ENCODE measurements at regions not wholly inside any gene's neighbourhood (a gene's known extent, or its start where the extent isn't known, plus 50 kb on each side); places are given as distances from the start of the nearest gene placed in this dataset.

GRCh38 chr5:167871091-167871490, 420.4 kb upstream of the WWC1 start:
- DNase-seq, result no peak
- Mint-ChIP-seq H3K27ac (no peak overlapping the region), H3K4me1 (no peaks in the 10 kb centered on the region), H3K9me3 (ENCODE audit: insufficient read depth) (peaks cover 9% of the 10 kb centered on the region), H3K4me3 (no peak overlapping the region), H3K27me3 (no peaks in the 10 kb centered on the region)
- ATAC-seq (ENCODE audit: low read depth), result no peak
- H3K4me2 ChIP-seq (replicated peaks; ENCODE audit: low read depth, low read length, poor library complexity, severe bottlenecking), result no peak overlapping the region
- no peaks in the 10 kb centered on the region for H3K79me2 ChIP-seq (ENCODE audit: control insufficient read depth, insufficient read depth, low read length)
- CTCF ChIA-PET, result no interaction called here
- no peaks in the 10 kb centered on the region for H3K4me1 ChIP-seq (ENCODE audit: control insufficient read depth in 2 of 2, insufficient read depth in 2 of 2, low read length in 2 of 2)
- peaks cover 0 to 5% (median 0%) of the 10 kb centered on the region in 3 donors for H3K9me3 ChIP-seq (ENCODE audit: control extremely low read depth in 1 of 3, control insufficient read depth in 2 of 3, insufficient read depth in 1 of 3, low read length in 2 of 3)
- WGBS (ENCODE audit: insufficient coverage), result no CpG with 5 or more reads among the region's 2 CpGs
- no peaks in the 10 kb centered on the region for H3K36me3 ChIP-seq (replicated peaks in 1 of 2; ENCODE audit: control extremely low read depth in 1 of 2, control insufficient read depth in 1 of 2, extremely low read depth in 1 of 2, insufficient read depth in 2 of 2, low read length in 1 of 2)
- no peak overlapping the region for H3K27ac ChIP-seq (ENCODE audit: low read length in 2 of 2)
- POLR2A ChIA-PET, result no interaction called here
- H3K27me3 ChIP-seq (replicated peaks in 1 of 4; ENCODE audit: control extremely low read depth in 1 of 4, control insufficient read depth in 3 of 4, insufficient read depth in 4 of 4, low read length in 3 of 4), result no peaks in the 10 kb centered on the region
- no peak overlapping the region for H3K9ac ChIP-seq (ENCODE audit: low read length)
- intact Hi-C loops (cut with micrococcal nuclease), result no loop called here
- no peaks in the 10 kb centered on the region for H4K20me1 ChIP-seq (ENCODE audit: control insufficient read depth, insufficient read depth, low read length, poor library complexity, severe bottlenecking)
- TF ChIP-seq, protein P1, sequence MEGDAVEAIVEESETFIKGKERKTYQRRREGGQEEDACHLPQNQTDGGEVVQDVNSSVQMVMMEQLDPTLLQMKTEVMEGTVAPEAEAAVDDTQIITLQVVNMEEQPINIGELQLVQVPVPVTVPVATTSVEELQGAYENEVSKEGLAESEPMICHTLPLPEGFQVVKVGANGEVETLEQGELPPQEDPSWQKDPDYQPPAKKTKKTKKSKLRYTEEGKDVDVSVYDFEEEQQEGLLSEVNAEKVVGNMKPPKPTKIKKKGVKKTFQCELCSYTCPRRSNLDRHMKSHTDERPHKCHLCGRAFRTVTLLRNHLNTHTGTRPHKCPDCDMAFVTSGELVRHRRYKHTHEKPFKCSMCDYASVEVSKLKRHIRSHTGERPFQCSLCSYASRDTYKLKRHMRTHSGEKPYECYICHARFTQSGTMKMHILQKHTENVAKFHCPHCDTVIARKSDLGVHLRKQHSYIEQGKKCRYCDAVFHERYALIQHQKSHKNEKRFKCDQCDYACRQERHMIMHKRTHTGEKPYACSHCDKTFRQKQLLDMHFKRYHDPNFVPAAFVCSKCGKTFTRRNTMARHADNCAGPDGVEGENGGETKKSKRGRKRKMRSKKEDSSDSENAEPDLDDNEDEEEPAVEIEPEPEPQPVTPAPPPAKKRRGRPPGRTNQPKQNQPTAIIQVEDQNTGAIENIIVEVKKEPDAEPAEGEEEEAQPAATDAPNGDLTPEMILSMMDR (IDR thresholded peaks at IDR 0.05), result no peak
- no peak for TF ChIP-seq EZH2 (IDR thresholded peaks at IDR 0.05; ENCODE audit: borderline replicate concordance, insufficient read depth, low read depth, low read length, poor library complexity, severe bottlenecking)
- H2AFZ ChIP-seq (ENCODE audit: insufficient read depth, low read depth, low read length, poor library complexity, severe bottlenecking), result no peak overlapping the region
- H3K4me3 ChIP-seq (ENCODE audit: control extremely low read depth in 1 of 5, extremely low read depth in 1 of 5, insufficient read depth in 1 of 5, low read depth in 2 of 5, low read length in 4 of 5), result no peak overlapping the region

DNA sequence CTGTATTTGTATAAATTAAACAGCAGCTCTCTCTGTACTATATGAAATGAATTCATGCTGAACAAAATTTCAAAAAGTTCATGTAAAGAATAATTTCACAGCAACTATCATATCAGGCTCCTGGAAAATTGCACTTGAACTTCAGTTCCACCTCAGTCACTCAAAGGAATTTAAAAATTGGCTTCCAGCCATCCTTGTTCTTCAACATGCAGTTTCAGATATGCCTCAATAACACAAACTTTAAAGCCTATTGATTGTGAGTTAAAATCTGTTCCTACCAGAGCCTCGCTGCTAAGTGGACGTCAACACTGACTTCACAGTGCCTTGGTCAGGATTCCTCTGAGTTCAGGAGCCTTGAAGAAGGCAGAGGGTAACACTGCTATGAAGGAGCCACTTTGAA, 418.7 kb upstream of the WWC1 start:
- 90% methylated on average over 2 of the region's 2 CpGs for WGBS (ENCODE audit: insufficient coverage)
- no peaks in the 10 kb centered on the region for H3K27me3 Mint-ChIP-seq
- DNase-seq (no peak), ATAC-seq (ENCODE audit: low read depth) (no peak)
- Histone ChIP-seq H3K79me2 (ENCODE audit: control insufficient read depth, insufficient read depth, low read length) (no peaks in the 10 kb centered on the region), H3K36me3 (replicated peaks in 1 of 2; ENCODE audit: control extremely low read depth in 1 of 2, control insufficient read depth in 1 of 2, extremely low read depth in 1 of 2, insufficient read depth in 2 of 2, low read length in 1 of 2) (no peaks in the 10 kb centered on the region), H3K4me2 (replicated peaks; ENCODE audit: low read depth, low read length, poor library complexity, severe bottlenecking) (no peak overlapping the region), H3K27ac (ENCODE audit: low read length in 2 of 2) (no peak overlapping the region), H3K4me1 (ENCODE audit: control insufficient read depth in 2 of 2, insufficient read depth in 2 of 2, low read length in 2 of 2) (no peaks in the 10 kb centered on the region), H3K9me3 (ENCODE audit: control extremely low read depth in 1 of 3, control insufficient read depth in 2 of 3, insufficient read depth in 1 of 3, low read length in 2 of 3) (peaks cover 0 to 4% (median 0%) of the 10 kb centered on the region in 3 donors), H3K4me3 (ENCODE audit: control extremely low read depth in 1 of 5, extremely low read depth in 1 of 5, insufficient read depth in 1 of 5, low read depth in 2 of 5, low read length in 4 of 5) (no peak overlapping the region), H3K27me3 (replicated peaks in 1 of 4; ENCODE audit: control extremely low read depth in 1 of 4, control insufficient read depth in 3 of 4, insufficient read depth in 4 of 4, low read length in 3 of 4) (no peaks in the 10 kb centered on the region), H4K20me1 (ENCODE audit: control insufficient read depth, insufficient read depth, low read length, poor library complexity, severe bottlenecking) (no peaks in the 10 kb centered on the region), H3K9ac (ENCODE audit: low read length) (no peak overlapping the region), H2AFZ (ENCODE audit: insufficient read depth, low read depth, low read length, poor library complexity, severe bottlenecking) (no peak overlapping the region)
- H3K4me3 Mint-ChIP-seq, result no peak overlapping the region
- ChIA-PET POLR2A (no interaction called here), CTCF (no interaction called here)
- no peaks in the 10 kb centered on the region for H3K4me1 Mint-ChIP-seq
- intact Hi-C loops (cut with micrococcal nuclease), result no loop called here
- TF ChIP-seq, protein P1 (IDR thresholded peaks at IDR 0.05), result no peak
- no peak for TF ChIP-seq EZH2 (IDR thresholded peaks at IDR 0.05; ENCODE audit: borderline replicate concordance, insufficient read depth, low read depth, low read length, poor library complexity, severe bottlenecking)
- H3K9me3 Mint-ChIP-seq (ENCODE audit: insufficient read depth), result peaks cover 12% of the 10 kb centered on the region
- H3K27ac Mint-ChIP-seq, result no peak overlapping the region
